GM23248 (cell line): ENCODE measurements at regions not wholly inside any gene's neighbourhood (a gene's known extent, or its start where the extent isn't known, plus 50 kb on each side); places are given as distances from the start of the nearest gene placed in this dataset.

Source experiments
- DNase-seq: peaks from one replicate; pipeline ENCODE4 v3.0.0-alpha.2; 2015
- H2AFZ ChIP-seq: fragments of 200-600 bp; sonication (generic); 2 replicates; pipeline ENCODE4 v1.6.1; 2016; ENCODE audit warnings: antibody characterized with exemption
- H3F3A ChIP-seq: fragments of 200-600 bp; sonication (generic); 2 replicates; pipeline ENCODE4 v1.6.1; 2016; ENCODE audit warnings: mild to moderate bottlenecking, antibody characterized with exemption, mixed run types; ENCODE audit not compliant: insufficient read depth
- H3K27ac ChIP-seq: fragments of 200-600 bp; sonication (generic); 2 replicates; pipeline ENCODE4 v1.5.1; 2016; ENCODE audit warnings: mild to moderate bottlenecking
- H3K27me3 ChIP-seq: fragments of 200-600 bp; sonication (generic); replicated peaks from 2 replicates; pipeline ENCODE4 v1.6.1; 2016; ENCODE audit warnings: mild to moderate bottlenecking; ENCODE audit not compliant: insufficient read depth
- H3K36me3 ChIP-seq: fragments of 200-600 bp; sonication (generic); 2 replicates; pipeline ENCODE4 v1.6.1; 2016; ENCODE audit warnings: low read depth, mild to moderate bottlenecking
- H3K4me1 ChIP-seq: fragments of 200-600 bp; sonication (generic); 2 replicates; pipeline ENCODE4 v1.6.1; 2016; ENCODE audit warnings: mild to moderate bottlenecking; ENCODE audit not compliant: insufficient read depth
- H3K4me2 ChIP-seq: fragments of 200-600 bp; sonication (generic); one replicate; pipeline ENCODE4 v1.6.1; 2016; ENCODE audit warnings: mild to moderate bottlenecking; ENCODE audit not compliant: unreplicated experiment
- H3K4me3 ChIP-seq: fragments of 200-600 bp; sonication (generic); 2 replicates; pipeline ENCODE4 v1.5.1; 2016; ENCODE audit warnings: mild to moderate bottlenecking
- H3K79me2 ChIP-seq: fragments of 200-600 bp; sonication (generic); 2 replicates; pipeline ENCODE4 v1.6.1; 2016; ENCODE audit warnings: mild to moderate bottlenecking; ENCODE audit not compliant: insufficient read depth
- H3K9ac ChIP-seq: fragments of 200-600 bp; sonication (generic); 2 replicates; pipeline ENCODE4 v1.6.1; 2016; ENCODE audit warnings: mild to moderate bottlenecking
- H3K9me2 ChIP-seq: fragments of 200-600 bp; sonication (generic); 2 replicates; pipeline ENCODE4 v1.6.1; 2016; ENCODE audit warnings: mixed run types, mild to moderate bottlenecking, moderate library complexity; ENCODE audit not compliant: insufficient read depth
- H3K9me3 ChIP-seq: fragments of 200-600 bp; sonication (generic); one replicate; pipeline ENCODE4 v1.6.1; 2017; ENCODE audit warnings: low read depth
- H4K20me1 ChIP-seq: fragments of 200-600 bp; sonication (generic); 2 replicates; pipeline ENCODE4 v1.6.0; 2016; ENCODE audit not compliant: insufficient read depth
- EZH2 ChIP-seq: fragments of 200-600 bp; sonication (generic); IDR thresholded peaks from 2 replicates; pipeline ENCODE4 v1.6.1; 2018; ENCODE audit warnings: antibody characterized with exemption, mild to moderate bottlenecking; ENCODE audit not compliant: insufficient read depth, poor library complexity, severe bottlenecking
- EZH2phosphoT487 ChIP-seq: fragments of 200-600 bp; sonication (generic); IDR thresholded peaks from 2 replicates; pipeline ENCODE4 v1.6.1; 2018; ENCODE audit warnings: antibody characterized with exemption, moderate library complexity, mild to moderate bottlenecking, low read depth; ENCODE audit not compliant: insufficient read depth
- WGBS, 2 experiments: methylation state at CpG; one replicate each; pipeline ENCODE4 v1.1.6; 2015 to 2017; ENCODE audit warnings: low lambda C conversion rate in 2 of 2, low coverage in 1 of 2; ENCODE audit errors: missing lambda C conversion rate in 2 of 2; 5-methylcytosine and 5-hydroxymethylcytosine counted together
- in situ Hi-C: fragments of 300-500 bp; cut with MboI; formaldehyde crosslinking; loops from 2 replicates; pipeline ENCODE4 v1.15.0; 2020

GRCh38 chr7:120052884-120053382 is 220.0 kb upstream of the KCND2 start:
- peak overlapping the region; percentile 36 for H3K4me3 ChIP-seq
- no peaks in the 10 kb centered on the region for H3K9me2 ChIP-seq
- TF ChIP-seq EZH2phosphoT487 (no peak), EZH2 (no peak)
- H2AFZ ChIP-seq: peak overlapping the region; percentile 69
- H3K27me3 ChIP-seq: no peaks in the 10 kb centered on the region
- DNase-seq: peak; percentile 89
- H3K4me1 ChIP-seq: peaks cover 43% of the 10 kb centered on the region
- H3K79me2 ChIP-seq: no peaks in the 10 kb centered on the region
- H4K20me1 ChIP-seq: no peaks in the 10 kb centered on the region
- peaks cover 28% of the 10 kb centered on the region for H3F3A ChIP-seq
- no peaks in the 10 kb centered on the region for H3K9me3 ChIP-seq
- WGBS, 2 experiments: 17 to 20% methylated on average over 9 of the region's 9 CpGs
- H3K9ac ChIP-seq: peak overlapping the region; percentile 69
- in situ Hi-C loops: no loop called here
- no peaks in the 10 kb centered on the region for H3K36me3 ChIP-seq
- H3K4me2 ChIP-seq: peak overlapping the region; percentile 80
- peak overlapping the region; percentile 93 for H3K27ac ChIP-seq

GRCh38 chr7:120053390-120053961 is 219.5 kb upstream of the KCND2 start:
- no peaks in the 10 kb centered on the region for H3K36me3 ChIP-seq
- H3K4me2 ChIP-seq: peak overlapping the region; percentile 80
- DNase-seq: peak; percentile 74
- no peaks in the 10 kb centered on the region for H4K20me1 ChIP-seq
- 9 to 14% methylated on average over 5 of the region's 5 CpGs for WGBS, 2 experiments
- no peaks in the 10 kb centered on the region for H3K27me3 ChIP-seq
- peak overlapping the region; percentile 93 for H3K27ac ChIP-seq
- peak overlapping the region; percentile 69 for H3K9ac ChIP-seq
- peak overlapping the region; percentile 69 for H2AFZ ChIP-seq
- H3K79me2 ChIP-seq: no peaks in the 10 kb centered on the region
- no peaks in the 10 kb centered on the region for H3K9me3 ChIP-seq
- TF ChIP-seq EZH2phosphoT487: no peak
- no peak for TF ChIP-seq EZH2
- H3F3A ChIP-seq: peaks cover 28% of the 10 kb centered on the region
- in situ Hi-C loops: no loop called here
- no peaks in the 10 kb centered on the region for H3K9me2 ChIP-seq
- H3K4me1 ChIP-seq: peaks cover 43% of the 10 kb centered on the region
- H3K4me3 ChIP-seq: peak overlapping the region; percentile 36

- H3K4me1 ChIP-seq: peaks cover 43% of the 10 kb centered on the region
- no peaks in the 10 kb centered on the region for H3K79me2 ChIP-seq
- no peaks in the 10 kb centered on the region for H3K9me3 ChIP-seq
- H3K4me3 ChIP-seq: no peak overlapping the region
- peak overlapping the region; percentile 93 for H3K27ac ChIP-seq
- no peak for TF ChIP-seq EZH2
- TF ChIP-seq EZH2phosphoT487: no peak
- in situ Hi-C loops: no loop called here
- peak overlapping the region; percentile 69; the same call in 1 of the 2 replicates for H3K9ac ChIP-seq
- H3F3A ChIP-seq: peaks cover 28% of the 10 kb centered on the region
- peak overlapping the region; percentile 69 for H2AFZ ChIP-seq
- H3K36me3 ChIP-seq: no peaks in the 10 kb centered on the region
- H4K20me1 ChIP-seq: no peaks in the 10 kb centered on the region
- DNase-seq: peak; percentile 7
- H3K27me3 ChIP-seq: no peaks in the 10 kb centered on the region
- 64 to 68% methylated on average over 12 of the region's 12 CpGs for WGBS, 2 experiments
- peak overlapping the region; percentile 80 for H3K4me2 ChIP-seq
- no peaks in the 10 kb centered on the region for H3K9me2 ChIP-seq
Measured at GRCh38 chr7:120054376-120055100, 218.4 kb upstream of the KCND2 start.

- Histone ChIP-seq H4K20me1 (no peaks in the 10 kb centered on the region), H3K27ac (peak overlapping the region; percentile 93), H3F3A (peaks cover 28% of the 10 kb centered on the region), H3K9me3 (no peaks in the 10 kb centered on the region), H3K27me3 (no peaks in the 10 kb centered on the region), H2AFZ (no peak overlapping the region), H3K36me3 (no peaks in the 10 kb centered on the region), H3K4me3 (no peak overlapping the region), H3K4me2 (peak overlapping the region; percentile 4), H3K9me2 (no peaks in the 10 kb centered on the region), H3K9ac (peak overlapping the region; percentile 69; the same call in 1 of the 2 replicates), H3K4me1 (peaks cover 43% of the 10 kb centered on the region), H3K79me2 (no peaks in the 10 kb centered on the region)
- in situ Hi-C loops: no loop called here
- peak; percentile 75 for DNase-seq
- TF ChIP-seq EZH2phosphoT487: no peak
- no peak for TF ChIP-seq EZH2
- 20 to 34% methylated on average over 4 of the region's 4 CpGs for WGBS, 2 experiments
Measured at GRCh38 chr7:120055300-120055699, 217.7 kb upstream of the KCND2 start.
